ENCODE measurements at regions not wholly inside any gene's neighbourhood (a gene's known extent, or its start where the extent isn't known, plus 50 kb on each side); places are given as distances from the start of the nearest gene placed in this dataset.

DNA sequence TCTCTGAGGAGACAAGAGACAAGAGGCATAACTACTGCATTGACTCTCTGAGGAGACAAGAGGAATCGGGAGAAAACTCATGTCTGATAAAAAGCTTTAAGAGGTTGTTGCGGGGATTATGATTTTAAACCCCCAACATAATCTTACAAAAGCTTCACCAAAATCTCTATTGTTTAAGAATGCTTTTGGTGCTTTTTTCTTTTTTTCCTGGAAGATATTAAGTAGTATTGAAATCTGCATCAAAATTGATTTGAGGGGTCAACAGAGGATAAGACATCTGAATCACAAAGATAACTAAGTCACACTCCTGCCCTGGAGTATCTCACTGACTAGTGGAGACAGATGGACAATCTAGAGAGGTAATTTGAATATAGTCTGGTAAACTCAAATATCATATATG lies 115.6 kb upstream of the MROH9 start:
- no peak for TF ChIP-seq TAF1 (IDR thresholded peaks at IDR 0.05; ENCODE audit: borderline replicate concordance, low read depth, low read length)
- no peak for TF ChIP-seq POLR2AphosphoS5 (IDR thresholded peaks at IDR 0.05; ENCODE audit: low read depth, low read length)
- no peak for TF ChIP-seq POLR2A (IDR thresholded peaks at IDR 0.05; ENCODE audit: low read depth, low read length)
- FAIRE-seq = no peak
- no peak for DNase-seq (ENCODE audit: insufficient read length)

DNA sequence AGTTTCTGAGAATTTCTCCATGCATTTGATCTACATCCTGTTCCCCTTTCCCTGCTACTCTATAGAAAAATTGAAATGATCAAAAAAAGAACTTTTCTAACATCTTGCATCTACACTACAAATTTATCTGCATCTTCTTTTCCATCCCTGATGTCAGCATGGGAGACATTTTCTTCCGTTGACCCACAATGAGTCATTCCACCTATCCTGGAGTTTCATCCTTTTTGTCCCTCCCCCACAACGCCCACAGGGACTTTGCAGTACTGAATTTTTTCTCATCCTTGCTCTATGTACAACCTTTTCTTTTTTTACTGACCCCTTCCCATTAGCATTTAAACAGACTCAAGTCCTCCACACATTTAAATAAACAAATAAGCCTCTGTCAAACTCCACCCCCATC lies 112.2 kb upstream of the MROH9 start:
- FAIRE-seq (no peak), DNase-seq (ENCODE audit: insufficient read length) (no peak)
- TF ChIP-seq POLR2AphosphoS5 (IDR thresholded peaks at IDR 0.05; ENCODE audit: low read depth, low read length) = no peak
- TF ChIP-seq POLR2A (IDR thresholded peaks at IDR 0.05; ENCODE audit: low read depth, low read length) = no peak
- TF ChIP-seq TAF1 (IDR thresholded peaks at IDR 0.05; ENCODE audit: borderline replicate concordance, low read depth, low read length) = no peak

DNA sequence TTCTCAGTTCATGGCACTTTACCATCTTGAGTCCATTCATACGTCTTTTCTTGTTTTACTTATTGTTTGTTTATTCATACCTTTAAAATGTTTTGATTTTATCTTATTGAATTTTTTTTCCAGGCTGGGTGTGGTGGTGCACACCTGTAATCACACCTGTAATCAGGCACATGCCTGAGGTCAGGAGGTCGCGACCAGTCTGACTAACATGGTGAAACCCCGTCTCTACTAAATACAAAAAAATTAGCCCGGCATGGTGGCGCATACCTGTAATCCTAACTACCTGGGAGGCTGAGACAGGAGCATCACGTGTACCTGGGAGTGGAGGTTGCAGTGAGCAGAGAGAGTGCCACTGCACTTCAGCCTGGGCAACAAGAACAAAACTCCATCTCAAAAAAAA lies 104.1 kb upstream of the MROH9 start:
- DNase-seq (ENCODE audit: insufficient read length) (no peak), FAIRE-seq (no peak)
- TF ChIP-seq TAF1 (IDR thresholded peaks at IDR 0.05; ENCODE audit: borderline replicate concordance, low read depth, low read length) (no peak), POLR2AphosphoS5 (IDR thresholded peaks at IDR 0.05; ENCODE audit: low read depth, low read length) (no peak), POLR2A (IDR thresholded peaks at IDR 0.05; ENCODE audit: low read depth, low read length) (no peak)

DNA sequence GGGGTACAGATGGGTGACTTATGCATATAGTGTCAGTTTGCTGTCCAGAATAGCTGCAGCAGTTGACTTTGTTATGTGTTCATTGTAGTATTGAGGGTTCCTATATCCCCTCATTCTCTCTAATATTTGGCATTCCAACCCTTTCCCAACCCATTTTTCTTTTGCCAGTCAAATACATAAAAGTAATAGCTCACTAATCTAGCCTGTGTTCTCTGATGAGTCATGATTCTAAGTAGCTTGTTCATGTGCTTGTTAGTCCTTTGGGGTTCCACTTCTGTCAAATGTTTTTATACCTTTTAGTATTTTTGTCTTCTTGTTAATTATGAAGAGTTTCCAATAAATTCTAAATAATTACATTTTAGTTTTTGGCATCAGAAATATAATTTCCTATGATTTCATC lies 99.2 kb upstream of the MROH9 start:
- no peak for TF ChIP-seq POLR2A (IDR thresholded peaks at IDR 0.05; ENCODE audit: low read depth, low read length)
- no peak for TF ChIP-seq POLR2AphosphoS5 (IDR thresholded peaks at IDR 0.05; ENCODE audit: low read depth, low read length)
- TF ChIP-seq TAF1 (IDR thresholded peaks at IDR 0.05; ENCODE audit: borderline replicate concordance, low read depth, low read length) = no peak
- DNase-seq (ENCODE audit: insufficient read length) = no peak
- FAIRE-seq = no peak

DNA sequence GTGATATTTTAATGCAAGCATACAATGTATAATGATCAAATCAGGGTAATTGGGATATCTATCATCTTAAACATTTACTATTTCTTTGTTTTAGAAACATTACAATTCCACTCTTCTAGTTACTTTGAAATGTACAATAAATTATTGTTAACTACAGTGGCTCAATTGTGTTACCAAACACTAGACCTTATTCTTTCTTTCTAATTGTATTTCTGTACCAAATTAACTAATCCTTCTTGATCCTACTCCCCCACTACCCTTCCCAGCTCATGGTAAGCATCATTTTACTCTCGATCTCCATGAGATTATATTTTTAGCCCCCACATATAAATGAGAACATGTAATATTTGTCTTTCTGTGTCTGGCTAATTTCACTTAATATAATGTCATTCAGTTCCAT lies 95.0 kb upstream of the MROH9 start:
- DNase-seq (ENCODE audit: insufficient read length) (no peak), FAIRE-seq (no peak)
- no peak for TF ChIP-seq POLR2A (IDR thresholded peaks at IDR 0.05; ENCODE audit: low read depth, low read length)
- TF ChIP-seq POLR2AphosphoS5 (IDR thresholded peaks at IDR 0.05; ENCODE audit: low read depth, low read length) = no peak
- TF ChIP-seq TAF1 (IDR thresholded peaks at IDR 0.05; ENCODE audit: borderline replicate concordance, low read depth, low read length) = no peak

DNA sequence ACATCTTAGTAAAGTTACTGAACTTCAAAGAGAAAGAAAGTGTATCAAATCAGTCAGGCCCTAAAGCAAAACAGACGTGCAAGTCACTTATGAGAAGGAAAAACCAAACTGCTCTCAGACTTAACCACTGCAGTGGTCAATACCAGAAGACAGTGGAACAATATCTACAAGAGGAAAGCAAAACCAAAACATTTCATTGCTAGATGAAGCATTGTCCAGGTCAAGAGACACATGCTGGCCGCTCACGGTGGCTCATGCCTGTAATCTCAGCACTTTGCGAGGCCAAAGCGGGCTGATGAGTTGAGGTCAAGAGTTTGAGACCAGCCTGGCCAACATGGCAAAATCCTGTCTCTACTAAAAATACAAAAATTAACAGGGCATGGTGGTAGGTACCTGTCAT lies 82.0 kb upstream of the MROH9 start:
- DNase-seq (ENCODE audit: insufficient read length) (no peak), FAIRE-seq (peak; percentile 24)
- TF ChIP-seq POLR2A (IDR thresholded peaks at IDR 0.05; ENCODE audit: low read depth, low read length) (no peak), TAF1 (IDR thresholded peaks at IDR 0.05; ENCODE audit: borderline replicate concordance, low read depth, low read length) (no peak), POLR2AphosphoS5 (IDR thresholded peaks at IDR 0.05; ENCODE audit: low read depth, low read length) (no peak)

DNA sequence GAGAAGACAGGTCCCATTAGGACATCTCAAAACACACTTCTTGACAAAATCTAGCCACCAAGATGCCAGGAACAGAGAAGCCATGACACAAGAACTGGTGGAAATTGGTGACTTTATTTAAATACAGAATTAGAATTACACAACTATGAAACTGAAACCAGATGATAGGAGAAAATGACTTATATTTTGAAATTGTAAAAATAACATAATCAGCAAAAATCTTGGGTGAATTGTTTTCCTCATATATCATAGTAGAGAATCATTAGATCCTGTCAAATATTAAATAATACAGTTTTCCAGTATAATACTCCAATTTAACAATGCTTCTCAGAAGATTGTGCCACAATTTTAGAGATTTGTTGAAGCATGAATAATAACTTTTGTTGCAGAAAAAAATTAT lies 81.5 kb upstream of the MROH9 start:
- TF ChIP-seq TAF1 (IDR thresholded peaks at IDR 0.05; ENCODE audit: borderline replicate concordance, low read depth, low read length) (no peak), POLR2AphosphoS5 (IDR thresholded peaks at IDR 0.05; ENCODE audit: low read depth, low read length) (no peak), POLR2A (IDR thresholded peaks at IDR 0.05; ENCODE audit: low read depth, low read length) (no peak)
- no peak for DNase-seq (ENCODE audit: insufficient read length)
- no peak for FAIRE-seq

DNA sequence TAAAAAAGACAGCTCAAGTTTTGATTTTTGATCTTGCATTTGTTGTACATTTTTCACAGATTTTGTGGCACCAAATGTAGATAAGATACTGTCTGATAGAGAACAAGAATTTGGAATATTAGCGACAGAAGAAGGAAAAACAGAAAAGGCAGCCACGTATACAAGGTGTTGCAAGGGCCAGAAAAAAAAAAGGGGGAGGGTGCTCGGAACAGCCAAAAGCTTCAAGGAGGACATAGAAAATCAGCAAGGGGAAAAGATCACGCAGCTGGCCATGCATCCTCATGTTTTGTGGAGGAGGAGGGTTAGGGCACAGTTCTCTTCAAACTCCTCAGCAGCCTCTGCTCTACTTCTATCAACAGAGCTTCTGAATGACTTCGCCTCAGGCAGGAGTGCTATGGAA lies 80.7 kb upstream of the MROH9 start:
- no peak for TF ChIP-seq TAF1 (IDR thresholded peaks at IDR 0.05; ENCODE audit: borderline replicate concordance, low read depth, low read length)
- TF ChIP-seq POLR2AphosphoS5 (IDR thresholded peaks at IDR 0.05; ENCODE audit: low read depth, low read length) = no peak
- TF ChIP-seq POLR2A (IDR thresholded peaks at IDR 0.05; ENCODE audit: low read depth, low read length) = no peak
- FAIRE-seq (no peak), DNase-seq (ENCODE audit: insufficient read length) (no peak)

DNA sequence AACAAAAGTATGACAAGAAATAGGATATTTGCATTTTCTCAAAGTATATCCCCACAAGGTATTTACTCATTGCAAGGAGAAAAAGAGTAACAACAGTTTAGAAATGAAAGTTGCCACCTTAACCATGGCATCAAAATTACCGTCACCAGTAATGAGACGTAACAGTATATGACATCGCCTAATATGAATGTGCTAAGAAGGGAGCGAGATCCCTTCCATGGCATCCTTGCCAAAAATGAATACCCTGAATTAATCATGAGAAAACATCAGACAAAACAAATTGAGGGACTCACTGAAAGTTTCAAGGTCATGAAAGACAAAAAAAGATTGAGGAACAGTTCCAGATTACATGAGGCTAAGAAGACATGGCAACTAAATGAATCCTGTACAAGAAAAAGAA lies 78.9 kb upstream of the MROH9 start:
- FAIRE-seq (no peak), DNase-seq (ENCODE audit: insufficient read length) (no peak)
- TF ChIP-seq TAF1 (IDR thresholded peaks at IDR 0.05; ENCODE audit: borderline replicate concordance, low read depth, low read length) (no peak), POLR2A (IDR thresholded peaks at IDR 0.05; ENCODE audit: low read depth, low read length) (no peak), POLR2AphosphoS5 (IDR thresholded peaks at IDR 0.05; ENCODE audit: low read depth, low read length) (no peak)

DNA sequence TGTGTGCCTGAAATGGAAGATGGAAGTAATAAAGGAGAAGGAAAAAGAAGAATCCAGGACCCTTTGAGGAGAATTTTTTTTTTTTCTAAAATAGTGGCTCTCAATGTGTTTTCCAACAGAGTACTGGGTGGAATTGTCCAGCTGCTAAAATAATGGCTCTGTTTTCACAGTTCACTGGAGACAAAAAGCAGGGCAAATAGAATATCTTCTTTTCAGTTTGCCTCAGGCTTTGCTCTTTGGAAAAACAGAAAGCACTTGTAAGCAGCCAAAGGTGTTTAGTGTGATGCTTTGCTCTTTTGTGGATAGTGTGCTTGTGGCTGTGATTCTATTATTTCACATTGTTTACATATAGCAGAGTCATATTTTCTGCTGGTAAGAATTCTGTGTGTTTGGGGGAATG lies 77.4 kb upstream of the MROH9 start:
- FAIRE-seq (no peak), DNase-seq (ENCODE audit: insufficient read length) (no peak)
- no peak for TF ChIP-seq POLR2AphosphoS5 (IDR thresholded peaks at IDR 0.05; ENCODE audit: low read depth, low read length)
- no peak for TF ChIP-seq TAF1 (IDR thresholded peaks at IDR 0.05; ENCODE audit: borderline replicate concordance, low read depth, low read length)
- no peak for TF ChIP-seq POLR2A (IDR thresholded peaks at IDR 0.05; ENCODE audit: low read depth, low read length)

DNA sequence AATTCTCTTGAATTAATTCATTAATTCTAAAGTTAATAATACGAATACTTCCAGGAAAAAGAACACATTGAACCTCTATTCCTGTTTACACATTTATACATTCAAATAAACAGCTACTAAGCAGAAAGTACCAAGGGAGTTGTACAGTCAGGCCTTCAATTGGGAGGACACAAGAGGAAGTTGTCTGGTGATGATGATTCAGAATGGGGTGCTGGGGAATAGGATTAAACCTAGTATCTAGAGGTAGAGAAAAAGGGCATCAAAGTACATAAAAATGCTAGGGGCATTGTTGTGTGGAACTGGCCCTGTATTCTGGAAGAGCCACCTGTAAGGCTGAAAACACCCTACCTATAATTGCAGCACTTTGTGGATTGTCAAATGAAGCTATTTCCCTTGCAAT lies 71.7 kb upstream of the MROH9 start:
- no peak for FAIRE-seq
- DNase-seq (ENCODE audit: insufficient read length) = no peak
- TF ChIP-seq POLR2A (IDR thresholded peaks at IDR 0.05; ENCODE audit: low read depth, low read length) (no peak), POLR2AphosphoS5 (IDR thresholded peaks at IDR 0.05; ENCODE audit: low read depth, low read length) (no peak), TAF1 (IDR thresholded peaks at IDR 0.05; ENCODE audit: borderline replicate concordance, low read depth, low read length) (no peak)

DNA sequence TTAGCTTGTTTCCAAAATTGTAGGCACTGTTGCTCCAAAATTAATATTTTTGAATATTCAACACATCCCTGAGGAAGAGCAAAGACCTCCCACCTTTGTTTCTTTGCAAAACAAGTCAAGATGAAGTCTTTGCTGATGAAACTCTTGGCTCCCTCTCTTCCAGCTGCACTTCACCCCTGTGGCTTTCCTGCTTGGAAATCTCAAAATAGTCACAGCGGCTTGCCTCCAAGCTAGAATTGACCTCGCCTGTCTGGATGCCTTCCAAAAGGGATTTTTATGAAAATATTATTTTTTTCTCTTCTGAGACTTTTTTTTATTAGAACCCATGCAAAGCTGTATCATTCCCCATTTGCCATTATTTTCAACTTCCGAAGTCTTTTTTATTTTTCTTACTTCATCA lies 71.1 kb upstream of the MROH9 start:
- FAIRE-seq = no peak
- TF ChIP-seq POLR2A (IDR thresholded peaks at IDR 0.05; ENCODE audit: low read depth, low read length) = no peak
- no peak for TF ChIP-seq POLR2AphosphoS5 (IDR thresholded peaks at IDR 0.05; ENCODE audit: low read depth, low read length)
- no peak for TF ChIP-seq TAF1 (IDR thresholded peaks at IDR 0.05; ENCODE audit: borderline replicate concordance, low read depth, low read length)
- no peak for DNase-seq (ENCODE audit: insufficient read length)

All from GM12892 (cell line).